A549 (cell line): ENCODE measurements at regions not wholly inside any gene's neighbourhood (a gene's known extent, or its start where the extent isn't known, plus 50 kb on each side); places are given as distances from the start of the nearest gene placed in this dataset.

Experiments used
- ATAC-seq, 2 experiments: fragments of 200-7000 bp in 1 of 2; fragments of >200 bp in 1 of 2; cut with Nextera tagmentation in 1 of 2; cut with Tn5 transposase in 1 of 2; 3 replicates each; pipeline versions ENCODE4 v1.8.0 to v1.9.1; 2018 to 2020; ENCODE audit warnings: mild to moderate bottlenecking in 1 of 2, moderate library complexity in 1 of 2
- CTCF ChIA-PET: fragments of 300-600 bp; sonication (Branson Sonifier 250); formaldehyde crosslinking; extraction: SDS; loops from one replicate; lab custom pipeline; 2021; ENCODE audit warnings: antibody characterized with exemption, inconsistent platforms; lab: Yijun Ruan, JAX
- POLR2A ChIA-PET: fragments of 350-600 bp; formaldehyde crosslinking; extraction: SDS; loops from one replicate; lab custom pipeline; 2021; ENCODE audit warnings: antibody characterized with exemption, inconsistent platforms; lab: Yijun Ruan, JAX
- DNase-seq, 2 experiments: peaks; one replicate each; pipeline versions ENCODE4 v3.0.0 to v3.0.0-alpha.2; 2011 to 2016; ENCODE audit warnings: low read depth in 1 of 2, low spot score in 1 of 2
- FAIRE-seq: peaks from 2 replicates; lab custom pipeline; 2011; peaks lifted over from hg19 to GRCh38; lab: Jason Lieb, UNC
- H3K27ac ChIP-seq, 2 experiments: fragments of >200 bp; sonication (Bioruptor Twin); formaldehyde crosslinking; 3 replicates each; pipeline ENCODE4 v1.5.1; 2016 to 2017
- H3K4me1 ChIP-seq: fragments of >200 bp; sonication (Bioruptor Twin); formaldehyde crosslinking; 3 replicates; pipeline ENCODE4 v1.6.1; 2016
- H3K4me2 ChIP-seq: fragments of >200 bp; sonication (Bioruptor Twin); formaldehyde crosslinking; 3 replicates; pipeline ENCODE4 v1.6.1; 2016
- H3K4me3 ChIP-seq: fragments of >200 bp; sonication (Bioruptor Twin); formaldehyde crosslinking; 3 replicates; pipeline ENCODE4 v1.5.1; 2016
- H3K9me3 ChIP-seq: fragments of >200 bp; sonication (Bioruptor Twin); formaldehyde crosslinking; 3 replicates; pipeline ENCODE4 v1.6.1; 2016
- CBX2 ChIP-seq: fragments of 200-600 bp; sonication (generic); IDR thresholded peaks from 2 replicates; pipeline ENCODE4 v1.6.1; 2016; ENCODE audit warnings: low read depth, mild to moderate bottlenecking, borderline replicate concordance
- CEBPB ChIP-seq, 2 experiments: fragments of >200 bp in 1 of 2; sonication (Bioruptor Twin) in 1 of 2; formaldehyde crosslinking in 1 of 2; IDR thresholded peaks; 2 replicates each; pipeline ENCODE4 v1.6.1; 2012 to 2016
- CHD4 ChIP-seq: fragments of 200-600 bp; sonication (generic); IDR thresholded peaks from 2 replicates; pipeline ENCODE4 v1.6.1; 2016; ENCODE audit warnings: antibody characterized with exemption, mild to moderate bottlenecking, borderline replicate concordance
- EHMT2 ChIP-seq: fragments of 200-600 bp; sonication (generic); IDR thresholded peaks from 2 replicates; pipeline ENCODE4 v1.6.1; 2016; ENCODE audit warnings: antibody characterized with exemption, low read depth, mild to moderate bottlenecking, moderate library complexity
- EP300 ChIP-seq, 2 experiments: fragments of >200 bp; sonication (Bioruptor Twin); formaldehyde crosslinking; IDR thresholded peaks; 2 replicates in 1 of 2; 3 replicates in 1 of 2; pipeline ENCODE4 v1.6.1; 2016 to 2017
- ESRRA ChIP-seq: fragments of 150-350 bp; IDR thresholded peaks from 2 replicates; pipeline ENCODE4 v1.6.1; 2014; ENCODE audit warnings: mild to moderate bottlenecking, low read length, borderline replicate concordance
- FOSL2 ChIP-seq, 2 experiments: fragments of 450-650 bp in 1 of 2; fragments of >200 bp in 1 of 2; sonication (Bioruptor Twin) in 1 of 2; formaldehyde crosslinking; IDR thresholded peaks; 2 replicates each; pipeline versions ENCODE4 v1.5.0 to v1.6.1; 2016 to 2020; ENCODE audit warnings: mild to moderate bottlenecking in 1 of 2, moderate library complexity in 1 of 2
- FOXS1 ChIP-seq: fragments of 250-450 bp; sonication (Bioruptor Pico); IDR thresholded peaks from 2 replicates; pipeline ENCODE4 v1.5.0; 2020; ENCODE audit warnings: mild to moderate bottlenecking, moderate library complexity
- GATA3 ChIP-seq: IDR thresholded peaks from 2 replicates; pipeline ENCODE4 v1.6.1; 2012; ENCODE audit warnings: borderline replicate concordance
- HOXB13 ChIP-seq: fragments of 250-450 bp; sonication (Bioruptor Pico); IDR thresholded peaks from 2 replicates; pipeline ENCODE4 v1.5.0; 2020; ENCODE audit warnings: low read depth, mild to moderate bottlenecking, moderate library complexity
- JUNB ChIP-seq: fragments of >200 bp; sonication (Bioruptor Twin); formaldehyde crosslinking; IDR thresholded peaks from 2 replicates; pipeline ENCODE4 v1.6.1; 2016
- KDM1A ChIP-seq: fragments of 200-600 bp; sonication (generic); IDR thresholded peaks from 2 replicates; pipeline ENCODE4 v1.6.1; 2016; ENCODE audit warnings: low read depth, mild to moderate bottlenecking
- MAFK ChIP-seq: fragments of 450-650 bp; IDR thresholded peaks from 2 replicates; pipeline ENCODE4 v1.6.1; 2014; ENCODE audit not compliant: partially characterized antibody
- NPAS2 ChIP-seq: fragments of 250-450 bp; sonication (Bioruptor Pico); IDR thresholded peaks from 2 replicates; pipeline ENCODE4 v1.8.0; 2022; ENCODE audit warnings: mild to moderate bottlenecking, moderate library complexity, borderline replicate concordance
- NR3C1 ChIP-seq: fragments of >200 bp; sonication (Bioruptor Twin); formaldehyde crosslinking; IDR thresholded peaks from 3 replicates; pipeline ENCODE4 v1.6.1; 2017
- PHF8 ChIP-seq: fragments of 200-600 bp; sonication (generic); IDR thresholded peaks from 2 replicates; pipeline ENCODE4 v1.6.1; 2016; ENCODE audit warnings: low read depth, mild to moderate bottlenecking, antibody characterized with exemption, moderate library complexity, borderline replicate concordance
- POLR2AphosphoS2 ChIP-seq: conservative IDR thresholded peaks from 2 replicates; pipeline ENCODE4 v1.6.1; 2012; ENCODE audit warnings: low read length, improper control_type of control experiment, inconsistent platforms
- RAD21 ChIP-seq, 2 experiments: fragments of >200 bp in 1 of 2; sonication (Bioruptor Twin) in 1 of 2; formaldehyde crosslinking in 1 of 2; IDR thresholded peaks in 1 of 2; conservative IDR thresholded peaks in 1 of 2; 2 replicates in 1 of 2; 3 replicates in 1 of 2; pipeline ENCODE4 v1.6.1; 2012 to 2018; ENCODE audit warnings: inconsistent platforms in 1 of 2
- RNF2 ChIP-seq: fragments of 200-600 bp; sonication (generic); IDR thresholded peaks from 2 replicates; pipeline ENCODE4 v1.6.1; 2016; ENCODE audit warnings: low read depth, mild to moderate bottlenecking, antibody characterized with exemption, moderate library complexity, borderline replicate concordance
- SMC3 ChIP-seq: fragments of >200 bp; sonication (Bioruptor Twin); formaldehyde crosslinking; IDR thresholded peaks from 3 replicates; pipeline ENCODE4 v1.6.1; 2018; ENCODE audit warnings: inconsistent platforms
- TP53 ChIP-seq: fragments of 250-450 bp; sonication (Bioruptor Pico); IDR thresholded peaks from 2 replicates; pipeline ENCODE4 v1.5.0; 2021; ENCODE audit warnings: mild to moderate bottlenecking, moderate library complexity
- ZFP36 ChIP-seq: fragments of 450-650 bp; IDR thresholded peaks from 2 replicates; pipeline ENCODE4 v1.6.1; 2014; ENCODE audit warnings: borderline replicate concordance; ENCODE audit not compliant: partially characterized antibody
- ZNF302 ChIP-seq: fragments of 250-450 bp; sonication (Bioruptor Pico); IDR thresholded peaks from 2 replicates; pipeline ENCODE4 v1.9.0; 2021; ENCODE audit warnings: inconsistent platforms, mild to moderate bottlenecking, moderate library complexity
- WGBS: methylation state at CpG from one replicate; pipeline ENCODE4 v1.1.6; 2017; ENCODE audit errors: missing lambda C conversion rate; 5-methylcytosine and 5-hydroxymethylcytosine counted together
- TF ChIP-seq, protein P1 (sequence below): IDR thresholded peaks from 2 replicates; pipeline ENCODE4 v1.6.1; 2012
- TF ChIP-seq, protein P2 (sequence below): fragments of >200 bp; sonication (Bioruptor Twin); formaldehyde crosslinking; IDR thresholded peaks from 2 replicates; pipeline ENCODE4 v1.6.1; 2016
- TF ChIP-seq, protein P3 (sequence below): IDR thresholded peaks from 2 replicates; pipeline ENCODE4 v1.6.1; 2012; ENCODE audit warnings: low read depth, borderline replicate concordance
- TF ChIP-seq, protein P4 (sequence below): IDR thresholded peaks from 2 replicates; pipeline ENCODE4 v1.6.1; 2012
- TF ChIP-seq, protein P5 (sequence below): fragments of 250-450 bp; sonication (Bioruptor Pico); IDR thresholded peaks from 2 replicates; pipeline ENCODE4 v1.5.0; 2021; ENCODE audit warnings: mild to moderate bottlenecking, moderate library complexity, borderline replicate concordance
- TF ChIP-seq, protein P6 (sequence below): fragments of >200 bp; sonication (Bioruptor Twin); formaldehyde crosslinking; IDR thresholded peaks from 3 replicates; pipeline ENCODE4 v1.6.1; 2016

DNA sequence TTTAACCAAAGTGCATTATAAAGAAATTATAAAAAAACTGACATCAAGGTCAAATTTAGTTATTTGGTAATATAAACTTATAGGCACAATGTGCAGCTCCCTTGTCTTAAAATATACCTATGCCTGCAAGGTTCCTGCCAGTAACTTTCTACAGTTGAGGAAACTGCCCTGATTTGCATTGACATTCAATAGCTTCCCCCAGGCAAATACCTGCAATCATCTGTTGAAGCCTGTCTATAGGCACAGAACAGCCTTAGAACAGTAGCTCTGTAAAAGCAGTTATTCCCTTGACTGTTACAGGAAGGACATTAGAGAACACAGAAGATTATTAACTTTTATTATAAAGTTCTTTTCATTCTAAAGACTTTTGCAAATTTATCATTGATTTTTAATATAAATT, 1239.5 kb downstream of the PCDH9 start:
- H3K4me3 ChIP-seq, result no peak overlapping the region
- CTCF ChIA-PET, result no interaction called here
- no peaks in the 10 kb centered on the region for H3K4me1 ChIP-seq
- TF ChIP-seq EP300 (IDR thresholded peaks at IDR 0.05), result no peak
- no peak for TF ChIP-seq POLR2AphosphoS2
- TF ChIP-seq RAD21 (conservative IDR thresholded peaks at IDR 0.05 in 1 of 2, IDR thresholded peaks at IDR 0.05 in 1 of 2), result no peak
- no peak for TF ChIP-seq ZNF302
- no peak for TF ChIP-seq MAFK
- no peak for TF ChIP-seq TP53 (CRISPR knock-in tag)
- TF ChIP-seq, all 56 proteins: peak for 0
- DNase-seq (no peak), ATAC-seq (no peak), FAIRE-seq (no peak)
- POLR2A ChIA-PET, result no interaction called here
- Histone ChIP-seq H3K9me3 (no peaks in the 10 kb centered on the region), H3K27ac (no peak overlapping the region), H3K4me2 (no peak overlapping the region)

DNA sequence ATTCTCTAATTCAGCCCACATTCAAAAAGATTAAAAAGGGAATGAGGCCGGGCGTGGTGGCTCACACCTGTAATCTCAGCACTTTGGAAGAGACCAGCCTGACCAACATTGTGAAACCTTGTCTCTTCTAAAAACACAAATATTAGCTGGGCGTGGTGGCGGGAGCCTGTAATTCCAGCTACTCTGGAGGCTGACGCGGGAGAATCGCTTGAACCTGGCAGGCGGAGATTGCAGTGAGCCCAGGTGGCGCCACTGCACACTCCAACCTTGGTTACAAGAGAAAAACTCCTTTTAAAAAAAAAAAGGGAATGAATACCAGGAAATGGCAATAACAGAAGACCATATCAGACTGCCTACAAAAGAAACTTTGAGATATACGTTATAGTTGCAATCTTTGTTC, 1244.5 kb downstream of the PCDH9 start:
- CTCF ChIA-PET, result no interaction called here

DNA sequence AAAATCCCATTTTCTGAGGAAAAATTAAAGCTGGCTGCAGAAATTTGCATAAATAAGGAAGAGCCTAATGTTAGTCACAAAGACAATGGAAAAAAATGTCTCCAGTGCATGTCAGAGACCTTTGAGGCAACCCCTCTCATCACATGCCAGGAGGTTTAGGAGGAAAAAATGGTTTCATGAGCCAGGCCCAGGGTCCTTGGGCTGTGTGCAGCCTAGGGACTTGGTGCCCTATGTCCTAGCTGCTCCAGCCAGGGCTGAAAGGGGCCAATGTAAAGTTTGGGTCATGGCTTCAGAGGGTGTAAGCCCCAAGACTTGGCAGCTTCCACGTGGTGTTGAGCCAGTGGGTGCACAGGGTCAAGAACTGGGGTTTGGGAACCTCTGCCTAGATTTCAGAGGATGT, 1252.6 kb downstream of the PCDH9 start:
- WGBS, result 0% methylated on average over 1 of the region's 1 CpG
- DNase-seq, result no peak

More for the DNA sequence above, 1244.5 kb downstream of the PCDH9 start:
- POLR2A ChIA-PET, result no interaction called here
- TF ChIP-seq RAD21 (conservative IDR thresholded peaks at IDR 0.05 in 1 of 2, IDR thresholded peaks at IDR 0.05 in 1 of 2), result peak in 1 of 2 experiments; percentile 6; a peak in 1 of 5 replicates
- TF ChIP-seq SMC3, result no peak
- DNase-seq (peak in 1 of 2 experiments; percentile 57), ATAC-seq (0 out of 6 replicates have a peak, but pooled peaks of 1 of the 2 experiments have one; percentile 20), FAIRE-seq (no peak)
- Histone ChIP-seq H3K4me2 (no peak overlapping the region), H3K27ac (no peak overlapping the region), H3K4me3 (no peak overlapping the region), H3K4me1 (no peaks in the 10 kb centered on the region), H3K9me3 (no peaks in the 10 kb centered on the region)
- WGBS, result 77% methylated on average over 10 of the region's 10 CpGs

DNA sequence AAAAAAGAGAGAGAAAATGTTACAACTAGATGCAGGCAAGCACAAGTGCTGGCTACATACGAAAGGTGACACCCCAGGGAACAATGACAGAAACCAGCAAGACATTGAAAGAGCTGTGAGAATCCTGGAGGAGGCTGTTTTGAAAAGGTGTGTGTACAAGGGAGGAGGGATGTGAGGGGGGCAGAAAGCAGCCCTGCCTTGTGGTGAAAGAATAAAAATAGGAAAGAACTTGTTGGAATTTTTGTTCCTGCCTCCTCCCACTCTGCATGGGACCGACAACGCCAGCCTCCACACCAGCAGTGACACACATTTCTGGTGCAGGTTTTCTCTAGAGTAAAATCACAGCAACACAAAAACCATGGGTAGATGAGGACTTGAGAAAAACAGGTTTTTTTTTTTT, 1258.6 kb downstream of the PCDH9 start:
- H3K4me2 ChIP-seq, result no peak overlapping the region
- CTCF ChIA-PET, result no interaction called here
- no peak for FAIRE-seq
- TF ChIP-seq, protein P1, sequence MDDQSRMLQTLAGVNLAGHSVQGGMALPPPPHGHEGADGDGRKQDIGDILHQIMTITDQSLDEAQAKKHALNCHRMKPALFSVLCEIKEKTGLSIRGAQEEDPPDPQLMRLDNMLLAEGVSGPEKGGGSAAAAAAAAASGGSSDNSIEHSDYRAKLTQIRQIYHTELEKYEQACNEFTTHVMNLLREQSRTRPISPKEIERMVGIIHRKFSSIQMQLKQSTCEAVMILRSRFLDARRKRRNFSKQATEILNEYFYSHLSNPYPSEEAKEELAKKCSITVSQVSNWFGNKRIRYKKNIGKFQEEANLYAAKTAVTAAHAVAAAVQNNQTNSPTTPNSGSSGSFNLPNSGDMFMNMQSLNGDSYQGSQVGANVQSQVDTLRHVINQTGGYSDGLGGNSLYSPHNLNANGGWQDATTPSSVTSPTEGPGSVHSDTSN, result no peak
- TF ChIP-seq GATA3, result no peak
- TF ChIP-seq, protein P2, sequence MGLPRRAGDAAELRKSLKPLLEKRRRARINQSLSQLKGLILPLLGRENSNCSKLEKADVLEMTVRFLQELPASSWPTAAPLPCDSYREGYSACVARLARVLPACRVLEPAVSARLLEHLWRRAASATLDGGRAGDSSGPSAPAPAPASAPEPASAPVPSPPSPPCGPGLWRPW, result no peak
- TF ChIP-seq, protein P3, sequence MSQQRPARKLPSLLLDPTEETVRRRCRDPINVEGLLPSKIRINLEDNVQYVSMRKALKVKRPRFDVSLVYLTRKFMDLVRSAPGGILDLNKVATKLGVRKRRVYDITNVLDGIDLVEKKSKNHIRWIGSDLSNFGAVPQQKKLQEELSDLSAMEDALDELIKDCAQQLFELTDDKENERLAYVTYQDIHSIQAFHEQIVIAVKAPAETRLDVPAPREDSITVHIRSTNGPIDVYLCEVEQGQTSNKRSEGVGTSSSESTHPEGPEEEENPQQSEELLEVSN, result no peak
- TF ChIP-seq KDM1A, result no peak
- no peak for TF ChIP-seq NPAS2 (CRISPR knock-in tag)
- no peak for TF ChIP-seq PHF8
- TF ChIP-seq JUNB, result no peak
- TF ChIP-seq, protein P4, sequence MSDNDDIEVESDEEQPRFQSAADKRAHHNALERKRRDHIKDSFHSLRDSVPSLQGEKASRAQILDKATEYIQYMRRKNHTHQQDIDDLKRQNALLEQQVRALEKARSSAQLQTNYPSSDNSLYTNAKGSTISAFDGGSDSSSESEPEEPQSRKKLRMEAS, result no peak
- TF ChIP-seq, protein P5, sequence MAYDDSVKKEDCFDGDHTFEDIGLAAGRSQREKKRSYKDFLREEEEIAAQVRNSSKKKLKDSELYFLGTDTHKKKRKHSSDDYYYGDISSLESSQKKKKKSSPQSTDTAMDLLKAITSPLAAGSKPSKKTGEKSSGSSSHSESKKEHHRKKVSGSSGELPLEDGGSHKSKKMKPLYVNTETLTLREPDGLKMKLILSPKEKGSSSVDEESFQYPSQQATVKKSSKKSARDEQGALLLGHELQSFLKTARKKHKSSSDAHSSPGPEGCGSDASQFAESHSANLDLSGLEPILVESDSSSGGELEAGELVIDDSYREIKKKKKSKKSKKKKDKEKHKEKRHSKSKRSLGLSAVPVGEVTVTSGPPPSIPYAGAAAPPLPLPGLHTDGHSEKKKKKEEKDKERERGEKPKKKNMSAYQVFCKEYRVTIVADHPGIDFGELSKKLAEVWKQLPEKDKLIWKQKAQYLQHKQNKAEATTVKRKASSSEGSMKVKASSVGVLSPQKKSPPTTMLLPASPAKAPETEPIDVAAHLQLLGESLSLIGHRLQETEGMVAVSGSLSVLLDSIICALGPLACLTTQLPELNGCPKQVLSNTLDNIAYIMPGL (CRISPR knock-in tag), result no peak

More for the DNA sequence above, 1252.6 kb downstream of the PCDH9 start:
- H3K4me2 ChIP-seq, result no peak overlapping the region
- no peak overlapping the region for H3K4me3 ChIP-seq
- CTCF ChIA-PET, result no interaction called here
- TF ChIP-seq CHD4 (no peak), KDM1A (no peak), ESRRA (no peak), NPAS2 (CRISPR knock-in tag) (no peak), SMC3 (no peak), ZFP36 (no peak), CBX2 (no peak), HOXB13 (CRISPR knock-in tag) (no peak), RNF2 (no peak), FOSL2 (IDR thresholded peaks at IDR 0.05) (no peak), FOSL2 (CRISPR knock-in tag; IDR thresholded peaks at IDR 0.05) (no peak), CEBPB (IDR thresholded peaks at IDR 0.05) (no peak), TP53 (CRISPR knock-in tag) (no peak), NR3C1 (no peak), RAD21 (conservative IDR thresholded peaks at IDR 0.05 in 1 of 2, IDR thresholded peaks at IDR 0.05 in 1 of 2) (no peak), FOXS1 (CRISPR knock-in tag) (no peak), ZNF302 (no peak), EHMT2 (no peak)
- TF ChIP-seq, protein P6, sequence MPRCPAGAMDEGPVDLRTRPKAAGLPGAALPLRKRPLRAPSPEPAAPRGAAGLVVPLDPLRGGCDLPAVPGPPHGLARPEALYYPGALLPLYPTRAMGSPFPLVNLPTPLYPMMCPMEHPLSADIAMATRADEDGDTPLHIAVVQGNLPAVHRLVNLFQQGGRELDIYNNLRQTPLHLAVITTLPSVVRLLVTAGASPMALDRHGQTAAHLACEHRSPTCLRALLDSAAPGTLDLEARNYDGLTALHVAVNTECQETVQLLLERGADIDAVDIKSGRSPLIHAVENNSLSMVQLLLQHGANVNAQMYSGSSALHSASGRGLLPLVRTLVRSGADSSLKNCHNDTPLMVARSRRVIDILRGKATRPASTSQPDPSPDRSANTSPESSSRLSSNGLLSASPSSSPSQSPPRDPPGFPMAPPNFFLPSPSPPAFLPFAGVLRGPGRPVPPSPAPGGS, result no peak
- TF ChIP-seq, protein P3, result no peak
- TF ChIP-seq, all 56 proteins: peak for 0
- Histone ChIP-seq H3K27ac (no peak overlapping the region), H3K9me3 (no peaks in the 10 kb centered on the region), H3K4me1 (no peaks in the 10 kb centered on the region)
- ATAC-seq, result no peak
- FAIRE-seq, result no peak
- POLR2A ChIA-PET, result no interaction called here

More for the DNA sequence above, 1258.6 kb downstream of the PCDH9 start:
- DNase-seq (no peak), ATAC-seq (no peak)
- Histone ChIP-seq H3K27ac (no peak overlapping the region), H3K9me3 (no peaks in the 10 kb centered on the region), H3K4me3 (no peak overlapping the region), H3K4me1 (no peaks in the 10 kb centered on the region)
- POLR2A ChIA-PET, result no interaction called here
- WGBS, result 79% methylated on average over 3 of the region's 3 CpGs
